GM20000 (cell line): ENCODE measurements at regions not wholly inside any gene's neighbourhood (a gene's known extent, or its start where the extent isn't known, plus 50 kb on each side); places are given as distances from the start of the nearest gene placed in this dataset.

ENCODE experiments used
- DNase-seq: peaks from one replicate; pipeline ENCODE4 v3.0.0; 2012; ENCODE audit warnings: low spot score
- CTCF ChIP-seq: IDR thresholded peaks from 2 replicates; pipeline ENCODE4 v1.5.1; 2012; ENCODE audit warnings: mild to moderate bottlenecking, control low read depth; ENCODE audit errors: extremely low read depth, missing control alignments

- TF ChIP-seq CTCF, result no peak
- DNase-seq, result no peak
These were observed 269.1 kb downstream of the MTRR start for GRCh38 chr5:8137941-8138550.

GRCh38 chr5:8138884-8139283 lies 269.9 kb downstream of the MTRR start:
- DNase-seq, result no peak
- no peak for TF ChIP-seq CTCF

GRCh38 chr5:8150791-8151190 lies 281.8 kb downstream of the MTRR start:
- no peak for TF ChIP-seq CTCF
- no peak for DNase-seq

- no peak for DNase-seq
- no peak for TF ChIP-seq CTCF
These were observed 287.8 kb downstream of the MTRR start for GRCh38 chr5:8156706-8157105.

- no peak for DNase-seq
- no peak for TF ChIP-seq CTCF
These were observed 288.4 kb downstream of the MTRR start for GRCh38 chr5:8157320-8157822.

- TF ChIP-seq CTCF, result no peak
- no peak for DNase-seq
These were observed 307.2 kb downstream of the MTRR start for GRCh38 chr5:8176101-8176693.

GRCh38 chr5:8184455-8185063 lies 315.6 kb downstream of the MTRR start:
- peak; percentile 46 for DNase-seq
- peak; percentile 82 for TF ChIP-seq CTCF
